ENCODE measurements at regions not wholly inside any gene's neighbourhood (a gene's known extent, or its start where the extent isn't known, plus 50 kb on each side); places are given as distances from the start of the nearest gene placed in this dataset.

- no peak for TF ChIP-seq FUS (optimal IDR thresholded peaks at IDR 0.05; ENCODE audit: low read depth, low read length)
- TF ChIP-seq HCFC1 (IDR thresholded peaks at IDR 0.05; ENCODE audit: low read depth, low read length) = no peak
- no peak for TF ChIP-seq IRF2 (CRISPR knock-in tag; IDR thresholded peaks at IDR 0.05)
- no peak for TF ChIP-seq ZNF324 (CRISPR knock-in tag; IDR thresholded peaks at IDR 0.05)
- TF ChIP-seq NFIC (IDR thresholded peaks at IDR 0.05) = no peak
Observed at GRCh38 chr13:37194428-37194861, 89.0 kb upstream of the CSNK1A1L start (continued).

GRCh38 chr13:37192956-37193355 is 87.5 kb upstream of the CSNK1A1L start:
- Histone ChIP-seq H3K27ac (ENCODE audit: extremely low read depth, low read depth, low read length) (no peak overlapping the region), H3K9ac (ENCODE audit: insufficient read depth in 1 of 2, low read depth in 2 of 2, low read length in 2 of 2) (no peak overlapping the region), H3K79me2 (ENCODE audit: control insufficient read depth, insufficient read depth, low read length) (no peaks in the 10 kb centered on the region), H3K9me1 (ENCODE audit: control insufficient read depth, insufficient read depth, low read length) (no peaks in the 10 kb centered on the region), H3K9me3 (replicated peaks; ENCODE audit: control insufficient read depth, insufficient read depth, low read depth, low read length) (no peaks in the 10 kb centered on the region), H2AFZ (ENCODE audit: low read depth, low read length) (no peak overlapping the region), H3K4me3 (no peak overlapping the region), H4K20me1 (replicated peaks; ENCODE audit: control insufficient read depth, insufficient read depth, low read length) (no peaks in the 10 kb centered on the region), H3K4me1 (replicated peaks in 1 of 2; ENCODE audit: control insufficient read depth in 2 of 2, insufficient read depth in 2 of 2, low read length in 2 of 2) (no peaks in the 10 kb centered on the region), H3K27me3 (ENCODE audit: control insufficient read depth in 2 of 2, insufficient read depth in 2 of 2, low read length in 2 of 2) (no peaks in the 10 kb centered on the region), H3K36me3 (ENCODE audit: control insufficient read depth, insufficient read depth, low read length) (no peaks in the 10 kb centered on the region), H3K4me2 (ENCODE audit: insufficient read depth, low read length) (no peak overlapping the region)
- in situ Hi-C loops (cut with MboI) (no loop called here), intact Hi-C loops (cut with micrococcal nuclease) (no loop called here)
- ATAC-seq = no peak
- ChIA-PET CTCF (ENCODE audit: low intra/inter-chr PET ratio) (no interaction called here), POLR2A (no interaction called here)
- WGBS (ENCODE audit: insufficient coverage, low coverage, missing lambda C conversion rate) = 0% methylated on average over 1 of the region's 2 CpGs
- DNase-seq (ENCODE audit: extremely low read depth in 1 of 4, low spot score in 3 of 4) = no peak
- BruUV-seq (replicated peaks) = no TSS peak
- no peak for FAIRE-seq
- TF ChIP-seq AFF1 (IDR thresholded peaks at IDR 0.05; ENCODE audit: low read depth in 1 of 2, partially characterized antibody in 2 of 2) (no peak), MITF (IDR thresholded peaks at IDR 0.05) (no peak), ZNF23 (CRISPR knock-in tag; IDR thresholded peaks at IDR 0.05) (no peak), BDP1 (IDR thresholded peaks at IDR 0.05; ENCODE audit: insufficient read depth, insufficient read length) (no peak), SNIP1 (IDR thresholded peaks at IDR 0.05; ENCODE audit: low read depth) (no peak), RERE (CRISPR knock-in tag; IDR thresholded peaks at IDR 0.05; ENCODE audit: borderline replicate concordance) (no peak)
